GM19035 (cell line): ENCODE measurements at regions not wholly inside any gene's neighbourhood (a gene's known extent, or its start where the extent isn't known, plus 50 kb on each side); places are given as distances from the start of the nearest gene placed in this dataset.
"Not testable (repeated sequence)": the region's sequence is repeated elsewhere in the genome, so short reads cannot be mapped to it uniquely, and the experiment has no call there.

Experiments used
- ATAC-seq: cut with Tn5 transposase; IDR thresholded peaks from one replicate; pipeline ENCODE4 v1.9.1; 2021; ENCODE audit not compliant: unreplicated experiment

DNA sequence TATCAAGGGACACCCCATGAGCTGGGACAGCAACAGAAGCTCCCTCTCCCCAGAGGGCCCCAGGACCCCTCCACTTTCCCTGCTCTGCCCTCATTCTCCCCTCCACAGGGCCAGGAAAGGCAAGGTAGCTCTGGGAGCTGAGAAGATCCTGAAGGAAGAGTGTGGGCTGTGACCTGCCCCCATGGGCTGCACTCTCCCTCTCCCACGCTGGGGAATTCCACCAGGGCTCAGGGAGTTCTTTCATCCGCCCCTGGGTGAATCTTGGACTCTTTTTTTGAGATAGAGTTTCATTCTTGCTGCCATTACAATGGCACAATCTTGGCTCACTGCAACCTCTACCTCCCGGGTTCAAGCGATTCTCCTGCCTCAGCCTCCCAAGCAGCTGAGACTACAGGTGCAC is 73.8 kb downstream of the C9orf50 start:
- no peak for ATAC-seq

GRCh38 chr9:129545876-129546275 is 75.0 kb downstream of the C9orf50 start:
- not testable (repeated sequence) for ATAC-seq

- no peak for ATAC-seq
Measured at GRCh38 chr9:129544761-129545160, 76.1 kb downstream of the C9orf50 start.

GRCh38 chr9:129542741-129543140 is 78.2 kb downstream of the C9orf50 start:
- ATAC-seq = no peak

- no peak for ATAC-seq
Measured at GRCh38 chr9:129541270-129541669, 79.6 kb downstream of the C9orf50 start.

- no peak for ATAC-seq
Measured at GRCh38 chr9:129539446-129539845, 81.5 kb downstream of the C9orf50 start.

- ATAC-seq = not testable (repeated sequence)
Measured at GRCh38 chr9:129531860-129532402, 89.0 kb downstream of the C9orf50 start.

DNA sequence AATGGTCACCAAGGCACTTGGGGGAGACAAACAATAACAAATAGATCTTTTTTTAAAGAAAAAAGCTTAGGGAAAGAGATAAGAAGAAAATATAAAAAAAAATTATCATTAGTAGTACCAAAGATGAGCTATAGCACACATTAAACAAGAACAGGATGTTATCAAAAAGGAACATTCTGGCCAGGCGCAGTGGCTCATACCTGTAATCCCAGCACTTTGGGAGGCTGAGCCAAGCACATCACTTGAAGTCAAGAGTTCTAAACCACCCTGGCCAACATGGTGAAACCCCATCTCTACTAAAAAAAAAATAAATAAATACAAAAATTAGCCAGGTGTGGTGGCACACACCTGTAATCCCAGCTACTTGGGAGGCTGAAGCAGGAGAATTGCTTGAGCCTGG is 92.9 kb downstream of the C9orf50 start:
- not testable (repeated sequence) for ATAC-seq

DNA sequence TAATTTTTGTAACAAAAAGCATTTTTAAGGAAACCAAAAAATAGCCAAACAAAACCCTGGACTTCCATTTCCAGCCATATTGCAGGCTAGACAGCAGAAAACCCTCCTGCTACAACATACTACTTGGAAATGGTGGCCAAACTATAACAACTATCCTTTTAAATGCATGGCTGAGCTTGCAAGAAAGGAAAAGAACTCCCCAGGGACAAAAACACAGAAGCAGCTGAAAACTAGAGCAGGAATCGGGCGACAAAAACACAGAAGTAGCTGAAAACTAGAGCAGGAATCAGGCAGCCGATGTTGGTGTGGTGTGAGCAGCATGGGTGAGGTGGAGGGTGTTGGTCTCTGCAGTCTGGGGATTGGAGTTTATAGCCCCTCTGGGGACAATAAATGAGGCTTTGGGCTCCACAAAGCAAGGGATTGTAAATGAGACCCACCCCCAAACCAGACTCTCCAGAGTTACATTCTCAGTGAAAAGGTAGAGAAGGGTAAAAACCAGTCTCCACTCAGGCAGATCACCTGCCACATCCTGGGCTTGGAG is 95.2 kb downstream of the C9orf50 start:
- ATAC-seq = no peak

DNA sequence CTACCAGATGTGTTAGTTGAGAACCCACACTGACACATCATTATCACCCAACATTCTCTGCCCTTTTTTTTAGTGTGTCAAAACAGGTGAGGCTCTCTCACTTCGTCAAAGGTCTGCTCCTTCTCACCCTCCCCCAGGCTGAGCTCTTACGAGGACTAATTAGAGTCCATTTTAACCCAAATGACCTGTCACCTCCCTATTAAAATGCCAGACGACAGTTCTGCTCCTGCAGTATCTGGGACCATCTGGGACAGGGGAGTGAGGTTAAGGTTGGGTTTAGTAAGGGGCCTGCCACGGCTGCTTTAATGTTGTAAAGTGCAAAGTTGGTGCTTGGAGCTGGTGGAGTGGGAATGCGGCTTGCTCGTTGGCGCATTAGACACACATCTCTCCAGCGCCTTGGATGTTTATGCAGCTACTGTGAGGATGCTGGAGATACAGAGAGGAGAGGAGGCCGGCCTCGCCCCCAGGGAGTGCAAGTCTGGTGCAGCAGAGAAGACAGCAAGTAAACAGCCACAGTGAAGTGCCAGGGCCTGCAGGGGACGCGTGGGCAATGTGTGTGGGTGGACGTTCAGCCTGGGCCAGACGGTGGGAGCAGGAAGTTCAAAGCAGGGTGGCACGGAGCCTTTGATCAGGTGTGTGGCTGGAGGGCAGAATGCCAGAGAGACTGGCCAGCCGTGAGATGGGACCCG is 96.2 kb downstream of the C9orf50 start:
- no peak for ATAC-seq

GRCh38 chr9:129523943-129524581 is 96.8 kb downstream of the C9orf50 start:
- ATAC-seq = no peak

- ATAC-seq = no peak
Measured at GRCh38 chr9:129522351-129522750, 98.5 kb downstream of the C9orf50 start.

GRCh38 chr9:129520082-129520481 is 100.8 kb downstream of the C9orf50 start:
- no peak for ATAC-seq

- ATAC-seq = no peak
Measured at GRCh38 chr9:129518074-129518473, 102.8 kb downstream of the C9orf50 start.

- ATAC-seq = no peak
Measured at GRCh38 chr9:129517006-129517405, 103.9 kb downstream of the C9orf50 start.

- ATAC-seq = no peak
Measured at GRCh38 chr9:129514891-129515290, 106.0 kb downstream of the C9orf50 start.

DNA sequence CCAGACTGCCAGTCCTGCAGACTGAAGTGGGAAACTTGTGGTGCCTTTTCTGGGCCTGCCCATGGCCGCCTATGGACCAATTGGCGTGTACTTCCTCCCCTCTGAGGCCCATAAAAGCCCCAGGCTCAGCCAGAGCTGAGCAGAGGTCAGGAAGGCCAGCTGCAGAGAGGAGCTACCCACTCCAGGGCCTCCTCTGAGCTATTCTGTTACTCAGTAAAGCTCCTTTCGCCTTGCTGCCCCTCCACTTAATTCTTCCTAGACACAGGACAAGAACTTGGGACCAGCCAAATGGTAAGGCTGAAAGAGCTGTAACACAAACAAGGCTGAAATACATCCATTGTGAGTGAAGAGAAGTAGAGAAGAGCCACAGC is 106.4 kb downstream of the C9orf50 start:
- ATAC-seq = no peak

DNA sequence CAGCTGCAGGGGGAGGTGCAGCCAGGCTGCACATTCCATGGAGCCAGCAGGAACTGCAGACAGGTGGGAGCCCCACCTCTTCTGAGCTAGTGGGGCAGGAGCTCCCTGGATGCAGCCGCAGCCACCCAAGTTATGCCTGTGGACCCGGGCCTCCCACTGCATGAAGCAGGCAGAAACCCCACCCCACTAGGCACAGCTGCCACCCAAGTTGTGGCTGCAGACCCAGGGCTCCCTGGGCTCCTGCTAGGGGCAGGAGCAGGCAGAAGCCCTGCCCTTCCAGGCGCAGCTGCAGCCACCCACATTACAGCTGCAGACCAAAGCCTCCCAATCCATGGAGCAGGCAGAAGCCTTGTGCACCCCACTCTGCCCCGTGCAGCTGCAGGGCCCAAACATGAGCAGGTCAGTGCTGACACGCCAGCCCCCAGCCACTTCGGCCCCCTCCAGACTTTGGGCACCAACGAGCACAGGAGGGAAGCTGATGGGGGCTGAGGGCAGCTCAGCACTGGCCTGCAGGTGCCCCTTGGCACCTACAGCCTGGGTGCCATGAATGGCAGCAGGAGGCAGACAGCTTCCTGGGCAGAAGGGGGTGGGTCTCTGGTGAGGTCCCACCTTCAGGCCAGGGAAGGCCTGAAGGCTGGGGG is 106.9 kb downstream of the C9orf50 start:
- no peak for ATAC-seq

GRCh38 chr9:129513282-129513681 is 107.6 kb downstream of the C9orf50 start:
- no peak for ATAC-seq

DNA sequence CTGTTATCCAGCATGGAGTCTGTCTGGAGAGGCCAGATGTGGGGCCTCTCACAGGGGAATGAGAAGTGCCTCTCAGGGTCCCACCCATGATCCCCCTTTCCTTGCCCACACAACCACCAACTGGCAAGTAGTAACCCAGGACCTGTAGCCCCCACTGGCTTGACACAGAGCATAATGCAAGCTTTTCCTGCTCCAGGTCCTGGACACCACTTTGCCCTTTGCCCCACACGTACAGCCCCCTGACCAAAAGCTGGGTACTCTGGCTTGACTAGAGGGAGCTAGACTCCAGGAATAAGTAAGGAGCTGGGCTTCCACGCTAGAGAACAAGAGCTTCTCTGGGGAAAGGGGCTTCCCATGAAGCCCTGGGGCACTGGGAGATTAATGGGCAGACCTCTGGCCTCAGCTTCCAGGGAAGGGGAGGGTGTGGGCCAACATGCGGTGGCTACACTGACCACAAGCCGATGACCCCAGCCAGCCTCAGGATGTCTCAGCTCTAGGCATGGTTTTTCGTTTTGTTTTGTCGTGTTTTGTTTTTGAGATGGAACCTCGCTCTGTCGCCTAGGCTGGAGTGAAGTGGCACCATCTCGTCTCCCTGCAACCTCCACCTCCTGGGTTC is 109.5 kb downstream of the C9orf50 start:
- no peak for ATAC-seq

DNA sequence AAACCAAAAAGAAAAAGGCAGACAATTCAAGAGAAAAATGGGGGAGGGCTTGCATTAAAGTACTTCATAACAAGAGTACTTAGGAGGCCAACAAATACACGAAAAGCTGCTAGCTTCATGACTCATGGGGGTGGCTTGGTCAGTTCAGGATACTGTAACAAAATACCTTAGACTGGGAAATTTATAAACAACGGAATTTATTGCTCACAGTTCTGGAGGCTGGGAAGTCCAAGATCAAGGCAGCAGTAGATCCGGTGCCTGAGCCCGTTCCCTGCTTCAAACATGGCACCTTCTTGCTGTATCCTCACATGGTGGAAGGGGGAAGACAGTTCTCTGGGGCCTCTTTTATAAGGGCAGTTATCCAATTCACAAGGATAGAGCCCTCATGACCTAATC is 111.4 kb downstream of the C9orf50 start:
- ATAC-seq = no peak
